Liver (tissue), 8 donors: ENCODE measurements at regions not wholly inside any gene's neighbourhood (a gene's known extent, or its start where the extent isn't known, plus 50 kb on each side); places are given as distances from the start of the nearest gene placed in this dataset.

Source experiments
- DNase-seq: peaks from one replicate; pipeline ENCODE4 v3.0.0-alpha.2; 2017; ENCODE audit warnings: low spot score
- H3K27ac ChIP-seq, 2 donors: one replicate each; pipeline ENCODE4 v1.7.0; 2013; ENCODE audit warnings: inconsistent platforms in 2 of 2, low read length in 2 of 2, control low read depth in 1 of 2, low read depth in 1 of 2, mild to moderate bottlenecking in 1 of 2
- H3K27me3 ChIP-seq, 4 donors: one replicate each; pipeline versions ENCODE4 v1.6.1 to v1.7.0; 2013; ENCODE audit warnings: low read length in 3 of 4, inconsistent platforms in 1 of 4, mild to moderate bottlenecking in 1 of 4, moderate library complexity in 1 of 4; ENCODE audit not compliant: control insufficient read depth in 4 of 4, insufficient read depth in 4 of 4
- H3K36me3 ChIP-seq, 4 donors: one replicate each; pipeline versions ENCODE4 v1.6.1 to v1.7.0; 2013; ENCODE audit warnings: low read length in 3 of 4, mild to moderate bottlenecking in 3 of 4, low read depth in 1 of 4, moderate library complexity in 1 of 4; ENCODE audit not compliant: control insufficient read depth in 4 of 4, insufficient read depth in 3 of 4
- H3K4me1 ChIP-seq, 4 donors: one replicate each; pipeline versions ENCODE4 v1.6.1 to v1.7.0; 2013; ENCODE audit warnings: low read length in 3 of 4, mild to moderate bottlenecking in 3 of 4, moderate library complexity in 1 of 4; ENCODE audit not compliant: control insufficient read depth in 4 of 4, insufficient read depth in 4 of 4
- H3K4me3 ChIP-seq, 3 donors: one replicate each; pipeline versions ENCODE4 v1.6.1 to v1.7.0; 2013; ENCODE audit warnings: low read length in 3 of 3, control low read depth in 1 of 3, low read depth in 1 of 3, mild to moderate bottlenecking in 1 of 3
- H3K9ac ChIP-seq, 2 donors: one replicate each; pipeline ENCODE4 v1.7.0; 2013; ENCODE audit warnings: low read length in 2 of 2, mild to moderate bottlenecking in 2 of 2, moderate library complexity in 2 of 2, control low read depth in 1 of 2, low read depth in 1 of 2
- H3K9me3 ChIP-seq, 4 donors: one replicate each; pipeline versions ENCODE4 v1.6.1 to v1.7.0; 2013; ENCODE audit warnings: low read length in 3 of 4; ENCODE audit not compliant: control insufficient read depth in 4 of 4
- ATF3 ChIP-seq: IDR thresholded peaks from 2 replicates; pipeline ENCODE4 v1.6.1; 2016; ENCODE audit warnings: antibody characterized with exemption
- CTCF ChIP-seq: fragments of 150-350 bp; IDR thresholded peaks from 2 replicates; pipeline ENCODE4 v1.5.1; 2017; ENCODE audit warnings: improper control_type of control experiment, low read depth, low read length; ENCODE audit not compliant: missing input control
- FOXA1 ChIP-seq: IDR thresholded peaks from 2 replicates; pipeline ENCODE4 v1.6.1; 2016; ENCODE audit warnings: antibody characterized with exemption
- FOXA2 ChIP-seq: IDR thresholded peaks from 2 replicates; pipeline ENCODE4 v1.6.1; 2016; ENCODE audit warnings: antibody characterized with exemption
- GABPA ChIP-seq, 2 donors: IDR thresholded peaks in 1 of 2; conservative IDR thresholded peaks in 1 of 2; 2 replicates each; pipeline ENCODE4 v1.6.1; 2016; ENCODE audit warnings: antibody characterized with exemption in 2 of 2, mild to moderate bottlenecking in 1 of 2, moderate library complexity in 1 of 2
- HNF4A ChIP-seq, 2 donors: conservative IDR thresholded peaks; 2 replicates each; pipeline ENCODE4 v1.6.1; 2016; ENCODE audit warnings: antibody characterized with exemption in 2 of 2, mild to moderate bottlenecking in 2 of 2
- HNF4G ChIP-seq: IDR thresholded peaks from 2 replicates; pipeline ENCODE4 v1.6.1; 2016; ENCODE audit warnings: antibody characterized with exemption
- JUND ChIP-seq, 2 donors: IDR thresholded peaks; 2 replicates each; pipeline ENCODE4 v1.6.1; 2016; ENCODE audit warnings: antibody characterized with exemption in 2 of 2
- MAX ChIP-seq: IDR thresholded peaks from 2 replicates; pipeline ENCODE4 v1.6.1; 2016; ENCODE audit warnings: antibody characterized with exemption
- NR2F2 ChIP-seq: IDR thresholded peaks from 2 replicates; pipeline ENCODE4 v1.6.1; 2016; ENCODE audit warnings: antibody characterized with exemption
- RAD21 ChIP-seq, 2 donors: IDR thresholded peaks; 2 replicates each; pipeline ENCODE4 v1.6.1; 2016; ENCODE audit warnings: antibody characterized with exemption in 2 of 2, mild to moderate bottlenecking in 2 of 2
- REST ChIP-seq: IDR thresholded peaks from 2 replicates; pipeline ENCODE4 v1.6.1; 2016; ENCODE audit warnings: antibody characterized with exemption, mild to moderate bottlenecking
- RXRA ChIP-seq, 2 donors: IDR thresholded peaks; 2 replicates each; pipeline ENCODE4 v1.6.1; 2017 to 2018; ENCODE audit warnings: antibody characterized with exemption in 2 of 2, mild to moderate bottlenecking in 1 of 2
- SP1 ChIP-seq: IDR thresholded peaks from 2 replicates; pipeline ENCODE4 v1.6.1; 2018; ENCODE audit warnings: antibody characterized with exemption, mild to moderate bottlenecking
- YY1 ChIP-seq: IDR thresholded peaks from 2 replicates; pipeline ENCODE4 v1.6.1; 2016; ENCODE audit warnings: antibody characterized with exemption, mild to moderate bottlenecking
- ZBTB33 ChIP-seq: IDR thresholded peaks from 2 replicates; pipeline ENCODE4 v1.6.1; 2016; ENCODE audit warnings: antibody characterized with exemption
- WGBS: extraction: QIAGEN DNeasy Blood & Tissue Kit; methylation state at CpG from one replicate; pipeline ENCODE4 v1.1.7; 2013; 5-methylcytosine and 5-hydroxymethylcytosine counted together
- donor health status: healthy.
- donor health status: healthy.
- donor health status: healthy.
- donor health status: healthy.
- donor health status: healthy.

- TF ChIP-seq HNF4G (no peak), CTCF (no peak), SP1 (no peak), RAD21 (IDR thresholded peaks at IDR 0.05) (no peak), ATF3 (no peak), GABPA (IDR thresholded peaks at IDR 0.05 in 1 of 2, conservative IDR thresholded peaks at IDR 0.05 in 1 of 2) (no peak)
Measured at GRCh38 chr5:18102733-18103132, 468.5 kb downstream of the TAF11L14 start (continued).

- peaks cover 0 to 3% (median 0%) of the 10 kb centered on the region in 4 donors for H3K27me3 ChIP-seq
- no peak for DNase-seq
- WGBS: 97% methylated on average over 1 of the region's 1 CpG
- no peak overlapping the region for H3K9ac ChIP-seq
- no peak for TF ChIP-seq CTCF
- no peak for TF ChIP-seq FOXA2
- TF ChIP-seq MAX: no peak
- TF ChIP-seq RXRA (IDR thresholded peaks at IDR 0.05): no peak
- TF ChIP-seq HNF4G: no peak
- TF ChIP-seq NR2F2: no peak
- TF ChIP-seq ATF3: no peak
- no peak for TF ChIP-seq GABPA (IDR thresholded peaks at IDR 0.05 in 1 of 2, conservative IDR thresholded peaks at IDR 0.05 in 1 of 2)
- H3K4me1 ChIP-seq: peaks cover 0 to 5% (median 0%) of the 10 kb centered on the region in 4 donors
- no peaks in the 10 kb centered on the region for H3K36me3 ChIP-seq
- no peak overlapping the region for H3K4me3 ChIP-seq
- no peaks in the 10 kb centered on the region for H3K9me3 ChIP-seq
- no peak overlapping the region for H3K27ac ChIP-seq
Measured at GRCh38 chr5:18105449-18105848, 471.2 kb downstream of the TAF11L14 start.

GRCh38 chr5:18111906-18112465 is 477.7 kb downstream of the TAF11L14 start:
- H3K4me3 ChIP-seq: no peak overlapping the region
- H3K9me3 ChIP-seq: no peaks in the 10 kb centered on the region
- H3K27ac ChIP-seq: no peak overlapping the region
- WGBS: 73% methylated on average over 5 of the region's 5 CpGs
- peaks cover 1 to 9% (median 3%) of the 10 kb centered on the region in 4 donors for H3K4me1 ChIP-seq
- no peak for DNase-seq
- H3K36me3 ChIP-seq: no peaks in the 10 kb centered on the region
- H3K9ac ChIP-seq: no peak overlapping the region
- H3K27me3 ChIP-seq: no peaks in the 10 kb centered on the region
- TF ChIP-seq SP1: no peak
- no peak for TF ChIP-seq HNF4G
- TF ChIP-seq RAD21 (IDR thresholded peaks at IDR 0.05): no peak
- TF ChIP-seq FOXA1: no peak
- no peak for TF ChIP-seq ZBTB33
- TF ChIP-seq HNF4A (conservative IDR thresholded peaks at IDR 0.05): no peak
- no peak for TF ChIP-seq YY1
- TF ChIP-seq ATF3: no peak
- no peak for TF ChIP-seq REST
- no peak for TF ChIP-seq GABPA (IDR thresholded peaks at IDR 0.05 in 1 of 2, conservative IDR thresholded peaks at IDR 0.05 in 1 of 2)
- no peak for TF ChIP-seq JUND (IDR thresholded peaks at IDR 0.05)
- TF ChIP-seq FOXA2: no peak
- no peak for TF ChIP-seq MAX
